Stimulated activated CD4-positive, alpha-beta T cell treated with anti-CD3 and anti-CD28 coated beads, Interleukin-15, amount 100 ng/mL, for 24 hours (primary cell): ENCODE measurements at regions not wholly inside any gene's neighbourhood (a gene's known extent, or its start where the extent isn't known, plus 50 kb on each side); places are given as distances from the start of the nearest gene placed in this dataset.

Experiments
- DNase-seq: peaks from one replicate; pipeline ENCODE4 v3.0.0-alpha.2; 2020

- DNase-seq, result no peak
These were observed 507.5 kb downstream of the SLC4A3 start for GRCh38 chr2:220134756-220135534.

- DNase-seq, result no peak
These were observed 515.9 kb downstream of the SLC4A3 start for GRCh38 chr2:220143336-220143735.

- no peak for DNase-seq
These were observed 517.0 kb downstream of the SLC4A3 start for GRCh38 chr2:220144411-220144810.

- no peak for DNase-seq
These were observed 520.0 kb downstream of the SLC4A3 start for GRCh38 chr2:220147161-220148038.

- DNase-seq, result no peak
These were observed 521.2 kb downstream of the SLC4A3 start for GRCh38 chr2:220148471-220149248.

- DNase-seq, result no peak
These were observed 523.9 kb downstream of the SLC4A3 start for GRCh38 chr2:220151341-220151740.

- no peak for DNase-seq
These were observed 525.0 kb downstream of the SLC4A3 start for GRCh38 chr2:220152281-220152935.

GRCh38 chr2:220153118-220153517, 525.7 kb downstream of the SLC4A3 start:
- DNase-seq, result no peak

- no peak for DNase-seq
These were observed 526.9 kb downstream of the SLC4A3 start for GRCh38 chr2:220154304-220154703.

- DNase-seq, result no peak
These were observed 529.9 kb downstream of the SLC4A3 start for GRCh38 chr2:220157312-220157711.

- no peak for DNase-seq
These were observed 532.3 kb downstream of the SLC4A3 start for GRCh38 chr2:220159738-220160137.

GRCh38 chr2:220162320-220162719, 534.9 kb downstream of the SLC4A3 start:
- no peak for DNase-seq

- DNase-seq, result no peak
These were observed 536.1 kb downstream of the SLC4A3 start for GRCh38 chr2:220163486-220163885.

- DNase-seq, result no peak
These were observed 538.0 kb downstream of the SLC4A3 start for GRCh38 chr2:220165401-220165800.

- DNase-seq, result no peak
These were observed 539.2 kb downstream of the SLC4A3 start for GRCh38 chr2:220166616-220167015.

- DNase-seq, result no peak
These were observed 540.5 kb downstream of the SLC4A3 start for GRCh38 chr2:220167956-220168355.

GRCh38 chr2:220168891-220169546, 541.6 kb downstream of the SLC4A3 start:
- DNase-seq, result no peak

- no peak for DNase-seq
These were observed 547.4 kb downstream of the SLC4A3 start for GRCh38 chr2:220174826-220175225.

GRCh38 chr2:220175967-220176366, 548.5 kb downstream of the SLC4A3 start:
- DNase-seq, result no peak

- no peak for DNase-seq
These were observed 551.7 kb downstream of the SLC4A3 start for GRCh38 chr2:220178991-220179695.

- DNase-seq, result no peak
These were observed 553.7 kb downstream of the SLC4A3 start for GRCh38 chr2:220181165-220181564.
